Loucy (cell line): ENCODE measurements at regions not wholly inside any gene's neighbourhood (a gene's known extent, or its start where the extent isn't known, plus 50 kb on each side); places are given as distances from the start of the nearest gene placed in this dataset.

Experiments
- H2AFZ ChIP-seq: fragments of 200-600 bp; sonication (generic); 2 replicates; pipeline ENCODE4 v1.6.0; 2016; ENCODE audit warnings: antibody characterized with exemption, mild to moderate bottlenecking, low read length, moderate library complexity
- H3F3A ChIP-seq: fragments of 200-600 bp; 2 replicates; pipeline ENCODE4 v1.6.0; 2016; ENCODE audit warnings: antibody characterized with exemption, low read depth, mild to moderate bottlenecking
- H3K27me3 ChIP-seq: fragments of 200-600 bp; sonication (generic); 2 replicates; pipeline ENCODE4 v1.6.1; 2014; ENCODE audit warnings: low read length, mild to moderate bottlenecking; ENCODE audit not compliant: insufficient read depth, poor library complexity, severe bottlenecking
- H3K36me3 ChIP-seq: fragments of 200-600 bp; sonication (generic); 2 replicates; pipeline ENCODE4 v1.6.1; 2016; ENCODE audit warnings: low read length; ENCODE audit not compliant: insufficient read depth
- H3K4me1 ChIP-seq: fragments of 200-600 bp; sonication (generic); 2 replicates; pipeline ENCODE4 v1.5.1; 2014; ENCODE audit warnings: low read length, mild to moderate bottlenecking; ENCODE audit not compliant: insufficient read depth, poor library complexity, severe bottlenecking
- H3K4me2 ChIP-seq: fragments of 200-600 bp; sonication (generic); 2 replicates; pipeline ENCODE4 v1.6.0; 2014; ENCODE audit warnings: antibody characterized with exemption, low read length, low read depth, mild to moderate bottlenecking; ENCODE audit not compliant: poor library complexity, severe bottlenecking
- H3K4me3 ChIP-seq: fragments of 200-600 bp; sonication (generic); 2 replicates; pipeline ENCODE4 v1.5.1; 2014; ENCODE audit warnings: low read length, mild to moderate bottlenecking, mixed read lengths; ENCODE audit not compliant: poor library complexity, severe bottlenecking
- H3K79me2 ChIP-seq: fragments of 200-600 bp; sonication (generic); 2 replicates; pipeline ENCODE4 v1.6.1; 2014; ENCODE audit warnings: low read length; ENCODE audit not compliant: insufficient read depth
- H3K9ac ChIP-seq: fragments of 200-600 bp; sonication (generic); 2 replicates; pipeline ENCODE4 v1.6.0; 2014; ENCODE audit warnings: mild to moderate bottlenecking, low read depth, low read length, moderate library complexity; ENCODE audit not compliant: poor library complexity, severe bottlenecking
- H3K9me2 ChIP-seq: fragments of 200-600 bp; sonication (generic); replicated peaks from 2 replicates; pipeline ENCODE4 v1.6.1; 2016; ENCODE audit warnings: low read depth, low read length, mixed read lengths
- H3K9me3 ChIP-seq: fragments of 200-600 bp; sonication (generic); 2 replicates; pipeline ENCODE4 v1.6.1; 2014; ENCODE audit warnings: mild to moderate bottlenecking, antibody characterized with exemption, low read length, low read depth; ENCODE audit not compliant: insufficient read depth
- H4K20me1 ChIP-seq: fragments of 200-600 bp; sonication (generic); 2 replicates; pipeline ENCODE4 v1.6.0; 2014; ENCODE audit warnings: antibody characterized with exemption, low read length, mild to moderate bottlenecking; ENCODE audit not compliant: insufficient read depth, poor library complexity, severe bottlenecking
- EZH2phosphoT487 ChIP-seq: fragments of 200-600 bp; IDR thresholded peaks from 2 replicates; pipeline ENCODE4 v1.6.1; 2018; ENCODE audit warnings: antibody characterized with exemption, mild to moderate bottlenecking, moderate library complexity, borderline replicate concordance
- TF ChIP-seq, protein P1 (sequence below): fragments of 200-600 bp; sonication (generic); conservative IDR thresholded peaks from 2 replicates; pipeline ENCODE4 v1.5.1; 2014; ENCODE audit warnings: mild to moderate bottlenecking, antibody characterized with exemption, low read length

DNA sequence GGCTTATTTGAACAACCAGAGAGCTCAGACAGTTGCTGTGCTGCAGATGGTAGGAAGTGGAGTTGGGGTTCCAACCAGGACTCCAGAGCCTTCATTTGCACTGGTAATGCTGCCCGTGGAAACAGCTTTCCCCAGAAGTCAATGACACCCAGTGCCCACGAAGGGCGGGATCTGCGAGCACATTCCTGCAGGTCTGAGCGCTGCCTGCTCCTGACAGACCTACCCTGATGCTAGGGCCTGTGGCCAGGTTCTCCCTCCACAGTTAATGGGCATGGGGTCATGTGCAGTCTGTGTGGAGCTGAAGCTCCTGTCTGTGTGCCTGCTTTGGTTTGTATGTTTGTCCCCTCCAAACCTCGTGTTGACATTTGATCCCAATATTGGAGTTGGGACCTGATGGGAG is 299.0 kb upstream of the HS6ST1 start:
- Histone ChIP-seq H3K9me2 (no peaks in the 10 kb centered on the region), H3K9ac (no peak overlapping the region), H3K4me2 (no peak overlapping the region), H3K9me3 (no peaks in the 10 kb centered on the region), H3K36me3 (no peaks in the 10 kb centered on the region), H3K4me1 (peaks cover 10% of the 10 kb centered on the region), H3K27me3 (no peaks in the 10 kb centered on the region), H3K79me2 (no peaks in the 10 kb centered on the region), H3K4me3 (no peak overlapping the region), H4K20me1 (no peaks in the 10 kb centered on the region), H3F3A (no peaks in the 10 kb centered on the region), H2AFZ (no peak overlapping the region)
- TF ChIP-seq EZH2phosphoT487 = no peak
- TF ChIP-seq, protein P1, sequence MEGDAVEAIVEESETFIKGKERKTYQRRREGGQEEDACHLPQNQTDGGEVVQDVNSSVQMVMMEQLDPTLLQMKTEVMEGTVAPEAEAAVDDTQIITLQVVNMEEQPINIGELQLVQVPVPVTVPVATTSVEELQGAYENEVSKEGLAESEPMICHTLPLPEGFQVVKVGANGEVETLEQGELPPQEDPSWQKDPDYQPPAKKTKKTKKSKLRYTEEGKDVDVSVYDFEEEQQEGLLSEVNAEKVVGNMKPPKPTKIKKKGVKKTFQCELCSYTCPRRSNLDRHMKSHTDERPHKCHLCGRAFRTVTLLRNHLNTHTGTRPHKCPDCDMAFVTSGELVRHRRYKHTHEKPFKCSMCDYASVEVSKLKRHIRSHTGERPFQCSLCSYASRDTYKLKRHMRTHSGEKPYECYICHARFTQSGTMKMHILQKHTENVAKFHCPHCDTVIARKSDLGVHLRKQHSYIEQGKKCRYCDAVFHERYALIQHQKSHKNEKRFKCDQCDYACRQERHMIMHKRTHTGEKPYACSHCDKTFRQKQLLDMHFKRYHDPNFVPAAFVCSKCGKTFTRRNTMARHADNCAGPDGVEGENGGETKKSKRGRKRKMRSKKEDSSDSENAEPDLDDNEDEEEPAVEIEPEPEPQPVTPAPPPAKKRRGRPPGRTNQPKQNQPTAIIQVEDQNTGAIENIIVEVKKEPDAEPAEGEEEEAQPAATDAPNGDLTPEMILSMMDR = no peak

DNA sequence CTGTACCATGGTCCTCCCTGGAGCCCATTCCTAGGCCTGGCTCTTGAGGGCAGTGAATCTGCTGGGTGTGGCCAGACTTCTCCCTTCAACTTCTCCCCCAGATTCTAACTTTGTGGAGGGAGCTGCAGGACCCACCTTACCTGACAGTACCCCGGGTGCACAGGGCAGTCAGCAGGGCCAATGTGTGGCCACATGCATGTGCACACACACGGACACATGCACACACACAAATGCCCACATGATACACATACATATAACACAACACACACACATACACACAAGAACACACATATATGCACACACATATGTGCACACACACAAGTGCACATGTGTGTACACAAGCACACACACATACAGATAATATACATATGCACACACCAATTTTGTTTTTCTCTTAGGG is 300.0 kb upstream of the HS6ST1 start:
- no peaks in the 10 kb centered on the region for H4K20me1 ChIP-seq
- no peaks in the 10 kb centered on the region for H3K9me2 ChIP-seq
- H3K4me2 ChIP-seq = no peak overlapping the region
- H3K27me3 ChIP-seq = no peaks in the 10 kb centered on the region
- no peak overlapping the region for H2AFZ ChIP-seq
- no peak overlapping the region for H3K4me3 ChIP-seq
- no peaks in the 10 kb centered on the region for H3K36me3 ChIP-seq
- H3K4me1 ChIP-seq = peaks cover 12% of the 10 kb centered on the region
- H3K9me3 ChIP-seq = no peaks in the 10 kb centered on the region
- no peak overlapping the region for H3K9ac ChIP-seq
- no peaks in the 10 kb centered on the region for H3F3A ChIP-seq
- no peaks in the 10 kb centered on the region for H3K79me2 ChIP-seq
- TF ChIP-seq EZH2phosphoT487 = no peak
- TF ChIP-seq, protein P1 = no peak

DNA sequence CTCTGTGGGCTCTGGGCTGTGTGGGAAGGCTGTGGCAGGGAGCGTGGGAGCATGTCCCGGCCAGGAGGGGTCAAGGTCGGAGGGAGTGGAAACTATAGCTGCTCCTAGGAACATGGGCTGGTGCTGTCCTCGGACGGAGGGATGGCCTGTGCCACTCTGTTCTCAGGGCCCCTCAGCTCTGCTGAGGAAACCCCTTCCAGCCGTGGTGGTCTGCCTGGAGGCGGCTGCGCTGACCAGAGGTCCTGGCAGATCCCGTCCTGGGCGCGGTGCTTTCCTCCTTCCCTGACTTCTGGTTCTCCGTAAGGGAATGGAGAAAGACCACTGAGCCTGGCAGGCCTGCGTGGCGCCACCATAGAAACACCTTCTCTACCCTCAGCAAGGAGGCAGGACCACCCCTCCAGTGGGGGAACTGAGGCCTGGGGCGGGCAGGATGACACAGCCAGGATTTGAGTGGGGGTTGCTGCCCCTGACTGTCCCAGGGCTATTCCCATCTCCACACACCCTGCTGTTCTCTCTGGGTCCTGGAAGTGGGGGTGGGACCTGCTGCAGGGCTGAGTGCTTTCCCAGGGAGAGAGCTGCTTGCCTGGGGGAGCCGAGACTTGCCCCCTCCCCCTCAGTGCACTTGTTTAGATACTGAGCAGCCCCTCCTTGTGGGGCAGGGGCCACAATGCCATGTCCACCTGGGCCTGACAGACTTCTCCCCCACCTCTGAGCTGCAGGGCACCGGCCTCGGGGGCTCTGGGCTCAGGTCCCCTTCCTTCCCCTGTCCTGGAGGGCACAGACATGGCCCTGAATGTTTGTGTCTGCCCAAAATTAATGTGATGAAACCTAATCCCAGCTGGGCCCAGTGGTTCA is 301.0 kb upstream of the HS6ST1 start:
- TF ChIP-seq, protein P1 = no peak
- TF ChIP-seq EZH2phosphoT487 = no peak
- no peaks in the 10 kb centered on the region for H3F3A ChIP-seq
- no peaks in the 10 kb centered on the region for H3K9me3 ChIP-seq
- no peaks in the 10 kb centered on the region for H4K20me1 ChIP-seq
- H3K4me3 ChIP-seq = no peak overlapping the region
- no peaks in the 10 kb centered on the region for H3K36me3 ChIP-seq
- no peaks in the 10 kb centered on the region for H3K9me2 ChIP-seq
- H3K79me2 ChIP-seq = no peaks in the 10 kb centered on the region
- no peak overlapping the region for H2AFZ ChIP-seq
- H3K4me2 ChIP-seq = no peak overlapping the region
- no peaks in the 10 kb centered on the region for H3K27me3 ChIP-seq
- H3K4me1 ChIP-seq = peaks cover 19% of the 10 kb centered on the region
- H3K9ac ChIP-seq = no peak overlapping the region
